GM23248 (cell line): ENCODE measurements at regions not wholly inside any gene's neighbourhood (a gene's known extent, or its start where the extent isn't known, plus 50 kb on each side); places are given as distances from the start of the nearest gene placed in this dataset.

Source experiments
- DNase-seq: peaks from one replicate; pipeline ENCODE4 v3.0.0-alpha.2; 2015
- H2AFZ ChIP-seq: fragments of 200-600 bp; sonication (generic); 2 replicates; pipeline ENCODE4 v1.6.1; 2016; ENCODE audit warnings: antibody characterized with exemption
- H3F3A ChIP-seq: fragments of 200-600 bp; sonication (generic); 2 replicates; pipeline ENCODE4 v1.6.1; 2016; ENCODE audit warnings: mild to moderate bottlenecking, antibody characterized with exemption, mixed run types; ENCODE audit not compliant: insufficient read depth
- H3K27ac ChIP-seq: fragments of 200-600 bp; sonication (generic); 2 replicates; pipeline ENCODE4 v1.5.1; 2016; ENCODE audit warnings: mild to moderate bottlenecking
- H3K27me3 ChIP-seq: fragments of 200-600 bp; sonication (generic); replicated peaks from 2 replicates; pipeline ENCODE4 v1.6.1; 2016; ENCODE audit warnings: mild to moderate bottlenecking; ENCODE audit not compliant: insufficient read depth
- H3K36me3 ChIP-seq: fragments of 200-600 bp; sonication (generic); 2 replicates; pipeline ENCODE4 v1.6.1; 2016; ENCODE audit warnings: low read depth, mild to moderate bottlenecking
- H3K4me1 ChIP-seq: fragments of 200-600 bp; sonication (generic); 2 replicates; pipeline ENCODE4 v1.6.1; 2016; ENCODE audit warnings: mild to moderate bottlenecking; ENCODE audit not compliant: insufficient read depth
- H3K4me2 ChIP-seq: fragments of 200-600 bp; sonication (generic); one replicate; pipeline ENCODE4 v1.6.1; 2016; ENCODE audit warnings: mild to moderate bottlenecking; ENCODE audit not compliant: unreplicated experiment
- H3K4me3 ChIP-seq: fragments of 200-600 bp; sonication (generic); 2 replicates; pipeline ENCODE4 v1.5.1; 2016; ENCODE audit warnings: mild to moderate bottlenecking
- H3K79me2 ChIP-seq: fragments of 200-600 bp; sonication (generic); 2 replicates; pipeline ENCODE4 v1.6.1; 2016; ENCODE audit warnings: mild to moderate bottlenecking; ENCODE audit not compliant: insufficient read depth
- H3K9ac ChIP-seq: fragments of 200-600 bp; sonication (generic); 2 replicates; pipeline ENCODE4 v1.6.1; 2016; ENCODE audit warnings: mild to moderate bottlenecking
- H3K9me2 ChIP-seq: fragments of 200-600 bp; sonication (generic); 2 replicates; pipeline ENCODE4 v1.6.1; 2016; ENCODE audit warnings: mixed run types, mild to moderate bottlenecking, moderate library complexity; ENCODE audit not compliant: insufficient read depth
- H3K9me3 ChIP-seq: fragments of 200-600 bp; sonication (generic); one replicate; pipeline ENCODE4 v1.6.1; 2017; ENCODE audit warnings: low read depth
- H4K20me1 ChIP-seq: fragments of 200-600 bp; sonication (generic); 2 replicates; pipeline ENCODE4 v1.6.0; 2016; ENCODE audit not compliant: insufficient read depth
- EZH2 ChIP-seq: fragments of 200-600 bp; sonication (generic); IDR thresholded peaks from 2 replicates; pipeline ENCODE4 v1.6.1; 2018; ENCODE audit warnings: antibody characterized with exemption, mild to moderate bottlenecking; ENCODE audit not compliant: insufficient read depth, poor library complexity, severe bottlenecking
- EZH2phosphoT487 ChIP-seq: fragments of 200-600 bp; sonication (generic); IDR thresholded peaks from 2 replicates; pipeline ENCODE4 v1.6.1; 2018; ENCODE audit warnings: antibody characterized with exemption, moderate library complexity, mild to moderate bottlenecking, low read depth; ENCODE audit not compliant: insufficient read depth
- WGBS, 2 experiments: methylation state at CpG; one replicate each; pipeline ENCODE4 v1.1.6; 2015 to 2017; ENCODE audit warnings: low lambda C conversion rate in 2 of 2, low coverage in 1 of 2; ENCODE audit errors: missing lambda C conversion rate in 2 of 2; 5-methylcytosine and 5-hydroxymethylcytosine counted together
- in situ Hi-C: fragments of 300-500 bp; cut with MboI; formaldehyde crosslinking; loops from 2 replicates; pipeline ENCODE4 v1.15.0; 2020

DNA sequence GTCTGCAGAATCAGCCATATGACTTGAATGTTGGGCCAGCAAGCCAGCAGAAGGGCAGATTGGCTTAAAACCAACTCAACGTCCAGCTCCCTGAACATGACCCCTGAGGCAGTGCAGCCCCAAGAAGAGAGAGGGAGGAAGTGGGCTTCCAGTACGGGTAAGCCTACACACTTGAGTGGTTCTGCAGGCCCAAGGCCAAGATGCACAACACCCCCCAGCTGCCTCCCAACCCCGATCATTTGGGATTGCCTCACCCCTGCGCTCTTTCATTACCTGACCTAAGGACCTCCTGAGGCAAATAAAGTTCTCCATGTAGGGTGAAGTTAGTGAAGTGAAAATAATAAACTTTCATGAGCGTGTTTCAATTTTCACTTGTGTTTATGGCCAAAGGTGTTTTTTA lies 536.0 kb downstream of the TNS1 start:
- H3K4me2 ChIP-seq: no peak overlapping the region
- H3K4me3 ChIP-seq: no peak overlapping the region
- TF ChIP-seq EZH2 (no peak), EZH2phosphoT487 (no peak)
- no peak overlapping the region for H3K27ac ChIP-seq
- no peak overlapping the region for H3K9ac ChIP-seq
- no peaks in the 10 kb centered on the region for H3K27me3 ChIP-seq
- in situ Hi-C loops: no loop called here
- WGBS, 2 experiments: 76 to 80% methylated on average over 5 of the region's 5 CpGs
- no peaks in the 10 kb centered on the region for H4K20me1 ChIP-seq
- DNase-seq: no peak
- H3K79me2 ChIP-seq: no peaks in the 10 kb centered on the region
- H3K4me1 ChIP-seq: peaks cover 21% of the 10 kb centered on the region
- no peaks in the 10 kb centered on the region for H3K9me3 ChIP-seq
- no peak overlapping the region for H2AFZ ChIP-seq
- peaks cover 11% of the 10 kb centered on the region for H3F3A ChIP-seq
- H3K36me3 ChIP-seq: no peaks in the 10 kb centered on the region
- H3K9me2 ChIP-seq: no peaks in the 10 kb centered on the region

DNA sequence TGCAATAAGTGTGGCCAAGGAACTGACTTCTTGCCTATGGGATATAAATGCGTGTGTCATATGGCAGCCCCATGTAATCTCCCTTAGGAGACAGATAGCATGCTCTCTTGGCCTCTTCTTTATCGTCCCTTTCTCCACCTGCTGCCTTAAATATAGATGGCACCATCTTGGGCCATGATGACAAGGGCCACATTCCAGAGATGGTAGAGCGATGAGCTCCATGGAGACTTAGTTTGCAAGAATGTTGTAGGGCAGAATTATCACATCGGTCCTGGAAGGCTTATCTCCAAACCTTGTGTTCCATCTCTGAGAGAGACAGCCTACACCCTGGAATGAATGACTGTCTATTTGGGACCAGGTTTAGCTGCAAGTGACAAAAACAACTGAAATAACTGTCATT lies 536.7 kb downstream of the TNS1 start:
- Histone ChIP-seq H3K9ac (no peak overlapping the region), H3K4me3 (no peak overlapping the region), H4K20me1 (no peaks in the 10 kb centered on the region), H3K4me1 (peaks cover 14% of the 10 kb centered on the region), H3K36me3 (no peaks in the 10 kb centered on the region), H3K79me2 (no peaks in the 10 kb centered on the region), H3K27ac (no peak overlapping the region), H3K27me3 (no peaks in the 10 kb centered on the region), H2AFZ (no peak overlapping the region), H3F3A (peaks cover 4% of the 10 kb centered on the region), H3K4me2 (no peak overlapping the region), H3K9me3 (no peaks in the 10 kb centered on the region), H3K9me2 (no peaks in the 10 kb centered on the region)
- in situ Hi-C loops: no loop called here
- TF ChIP-seq EZH2 (no peak), EZH2phosphoT487 (no peak)
- DNase-seq: no peak
- 77 to 86% methylated on average over 4 of the region's 4 CpGs for WGBS, 2 experiments

DNA sequence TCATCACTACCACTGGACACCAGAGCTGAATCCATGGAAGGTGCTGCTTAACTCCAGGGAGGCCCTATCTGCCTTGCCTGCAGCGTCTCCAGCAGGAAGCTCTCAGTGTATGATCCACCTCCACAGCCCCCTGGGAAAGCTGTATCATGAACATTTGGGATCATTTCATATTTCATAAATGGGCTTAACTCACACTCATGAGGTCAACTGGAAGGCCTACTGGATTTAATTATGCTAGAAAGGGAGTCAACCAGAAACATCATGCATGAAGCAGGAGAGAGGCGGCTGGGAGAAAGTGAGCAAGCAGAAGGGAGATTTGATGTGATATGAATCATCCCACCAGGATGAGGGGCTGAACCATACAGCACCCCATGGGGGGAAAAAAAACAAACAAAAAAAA lies 537.7 kb downstream of the TNS1 start:
- Histone ChIP-seq H3F3A (0 out of 2 replicates have a peak, but pooled peaks cover under 1% of the 10 kb centered on the region), H3K9me2 (no peaks in the 10 kb centered on the region), H3K36me3 (no peaks in the 10 kb centered on the region), H3K4me2 (no peak overlapping the region), H3K4me3 (no peak overlapping the region), H2AFZ (no peak overlapping the region), H3K79me2 (no peaks in the 10 kb centered on the region), H3K9ac (no peak overlapping the region), H4K20me1 (no peaks in the 10 kb centered on the region), H3K9me3 (no peaks in the 10 kb centered on the region), H3K4me1 (peaks cover 12% of the 10 kb centered on the region; the same call in 1 of the 2 replicates), H3K27ac (no peak overlapping the region), H3K27me3 (no peaks in the 10 kb centered on the region)
- WGBS, 2 experiments: 45 to 53% methylated on average over 2 of the region's 2 CpGs
- no peak for DNase-seq
- TF ChIP-seq EZH2phosphoT487: no peak
- in situ Hi-C loops: no loop called here

DNA sequence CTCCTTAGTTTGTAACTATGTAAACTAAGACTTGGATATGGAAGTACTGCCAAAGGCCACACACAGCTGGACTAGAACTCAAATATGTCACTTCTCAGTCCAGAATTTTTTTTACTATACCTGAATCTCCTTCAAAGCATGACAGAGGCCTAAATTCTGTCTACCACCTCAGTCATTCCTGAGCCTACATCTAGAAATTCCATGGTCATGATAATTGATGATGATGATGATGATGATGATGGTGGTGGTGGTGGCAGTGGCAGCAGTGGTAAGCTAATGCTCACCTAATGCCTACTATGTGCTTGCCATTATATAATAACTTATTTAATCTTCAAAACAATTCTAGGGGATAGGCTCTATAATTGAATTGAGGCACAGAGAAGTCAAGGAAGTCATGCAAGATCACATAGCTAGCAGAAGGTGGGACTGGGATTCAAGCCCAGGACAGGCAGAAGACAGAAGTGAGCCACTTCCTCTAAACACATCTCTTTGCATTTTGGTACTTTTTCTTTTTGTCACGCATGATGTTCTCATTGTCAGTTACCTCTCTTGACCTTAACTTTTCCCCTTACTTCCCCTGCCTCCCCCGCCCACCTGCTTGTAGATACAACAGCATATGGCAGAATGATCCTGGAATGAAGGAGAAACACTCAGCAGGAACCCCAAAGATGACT lies 539.3 kb downstream of the TNS1 start:
- no peaks in the 10 kb centered on the region for H3K9me2 ChIP-seq
- no peak for DNase-seq

DNA sequence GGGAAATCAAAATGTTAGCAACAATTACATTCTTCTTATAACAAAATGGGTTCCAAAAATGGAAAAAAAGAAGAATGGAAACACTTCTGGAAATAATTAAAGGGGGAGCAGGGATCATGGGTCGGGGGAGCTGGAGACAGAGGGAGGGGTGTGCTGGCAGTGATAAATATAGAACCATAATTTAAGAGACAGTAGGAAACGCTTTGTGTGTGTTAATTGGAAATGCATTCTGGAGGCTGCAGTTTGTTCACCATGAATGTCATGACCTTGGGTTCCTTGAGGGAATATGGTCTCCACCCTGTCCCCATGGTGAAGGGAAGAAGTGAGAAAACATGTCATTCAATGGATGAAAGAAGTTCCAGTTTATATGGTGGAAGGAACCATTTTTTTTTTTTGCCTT lies 540.7 kb downstream of the TNS1 start:
- H3K79me2 ChIP-seq: no peaks in the 10 kb centered on the region
- TF ChIP-seq EZH2phosphoT487 (no peak), EZH2 (no peak)
- no peaks in the 10 kb centered on the region for H3K36me3 ChIP-seq
- H3K27me3 ChIP-seq: no peaks in the 10 kb centered on the region
- H3K4me3 ChIP-seq: no peak overlapping the region
- H3K9me2 ChIP-seq: no peaks in the 10 kb centered on the region
- no peak overlapping the region for H2AFZ ChIP-seq
- no peak overlapping the region for H3K27ac ChIP-seq
- in situ Hi-C loops: no loop called here
- peaks cover 15% of the 10 kb centered on the region; the same call in 1 of the 2 replicates for H3K4me1 ChIP-seq
- DNase-seq: no peak
- no peak overlapping the region for H3K9ac ChIP-seq
- H3K9me3 ChIP-seq: no peaks in the 10 kb centered on the region
- H3F3A ChIP-seq: peaks cover 10% of the 10 kb centered on the region; the same call in 1 of the 2 replicates
- no peaks in the 10 kb centered on the region for H4K20me1 ChIP-seq
- no peak overlapping the region for H3K4me2 ChIP-seq
- WGBS, 2 experiments: 32 to 37% methylated on average over 2 of the region's 2 CpGs

More for the DNA sequence above, 539.3 kb downstream of the TNS1 start:
- no peak overlapping the region for H2AFZ ChIP-seq
- no peaks in the 10 kb centered on the region for H3K79me2 ChIP-seq
- WGBS, 2 experiments: 89 to 96% methylated on average over 2 of the region's 2 CpGs
- no peaks in the 10 kb centered on the region for H3K9me3 ChIP-seq
- H3K27ac ChIP-seq: no peak overlapping the region
- H3K4me2 ChIP-seq: no peak overlapping the region
- no peaks in the 10 kb centered on the region for H4K20me1 ChIP-seq
- peaks cover 10% of the 10 kb centered on the region; the same call in 1 of the 2 replicates for H3F3A ChIP-seq
- TF ChIP-seq EZH2phosphoT487: no peak
- TF ChIP-seq EZH2: no peak
- no peak overlapping the region for H3K9ac ChIP-seq
- peaks cover 16% of the 10 kb centered on the region; the same call in 1 of the 2 replicates for H3K4me1 ChIP-seq
- H3K4me3 ChIP-seq: no peak overlapping the region
- no peaks in the 10 kb centered on the region for H3K36me3 ChIP-seq
- in situ Hi-C loops: no loop called here
- H3K27me3 ChIP-seq: no peaks in the 10 kb centered on the region
